Thyroid gland (tissue), 4 donors: ENCODE measurements at regions not wholly inside any gene's neighbourhood (a gene's known extent, or its start where the extent isn't known, plus 50 kb on each side); places are given as distances from the start of the nearest gene placed in this dataset.

ENCODE experiments used
- CTCF ChIP-seq, 6 experiments: fragments of 200-600 bp in 3 of 6; fragments of 450-650 bp in 3 of 6; sonication (generic) in 3 of 6; IDR thresholded peaks; one replicate each; pipeline ENCODE4 v1.5.1; 2016 to 2019; ENCODE audit warnings: antibody characterized with exemption in 6 of 6, mild to moderate bottlenecking in 2 of 6, inconsistent platforms in 1 of 6, moderate library complexity in 1 of 6
- POLR2A ChIP-seq, 2 donors: fragments of 450-650 bp; IDR thresholded peaks; one replicate each; pipeline ENCODE4 v1.6.1; 2017; ENCODE audit warnings: antibody characterized with exemption in 2 of 2, mild to moderate bottlenecking in 2 of 2, moderate library complexity in 1 of 2

GRCh38 chr9:82880336-82881050 lies 182.4 kb downstream of the RASEF start:
- TF ChIP-seq CTCF (IDR thresholded peaks at IDR 0.05) (no peak), POLR2A (IDR thresholded peaks at IDR 0.05) (no peak)
